Breast epithelium (tissue), 3 donors: ENCODE measurements at regions not wholly inside any gene's neighbourhood (a gene's known extent, or its start where the extent isn't known, plus 50 kb on each side); places are given as distances from the start of the nearest gene placed in this dataset.

Experiments used
- CTCF ChIP-seq, 3 donors: fragments of 450-650 bp; IDR thresholded peaks; one replicate each; pipeline ENCODE4 v1.5.1; 2016 to 2017; ENCODE audit warnings: antibody characterized with exemption in 3 of 3, mild to moderate bottlenecking in 3 of 3, moderate library complexity in 3 of 3
- POLR2A ChIP-seq: fragments of 450-650 bp; IDR thresholded peaks from one replicate; pipeline ENCODE4 v1.6.1; 2016; ENCODE audit warnings: antibody characterized with exemption, mild to moderate bottlenecking, moderate library complexity
- POLR2AphosphoS5 ChIP-seq, 3 donors: sonication (generic); formaldehyde crosslinking; IDR thresholded peaks; one replicate each; pipeline ENCODE4 v1.6.1; 2017; ENCODE audit warnings: antibody characterized with exemption in 3 of 3

GRCh38 chr6:165844801-165845364 lies 181.8 kb upstream of the PDE10A start:
- TF ChIP-seq CTCF (IDR thresholded peaks at IDR 0.05): no peak
- no peak for TF ChIP-seq POLR2AphosphoS5 (IDR thresholded peaks at IDR 0.05)
- no peak for TF ChIP-seq POLR2A
